HAP-1 (cell line): ENCODE measurements at regions not wholly inside any gene's neighbourhood (a gene's known extent, or its start where the extent isn't known, plus 50 kb on each side); places are given as distances from the start of the nearest gene placed in this dataset.
A peak's percentile ranks its signal among the peaks of the same experiment; 100 is the strongest.

Source experiments
- DNase-seq, 2 experiments: peaks; one replicate each; pipeline ENCODE4 v3.0.0-alpha.2; 2016 to 2020; ENCODE audit warnings: low spot score in 2 of 2
- H3K27me3 ChIP-seq: fragments of 250-450 bp; sonication (Bioruptor Pico); 2 replicates; pipeline ENCODE4 v1.5.1; 2020; ENCODE audit warnings: low read depth, mild to moderate bottlenecking, moderate library complexity
- H3K36me3 ChIP-seq: fragments of 250-450 bp; sonication (Bioruptor Pico); replicated peaks from 2 replicates; pipeline ENCODE4 v1.5.1; 2020; ENCODE audit warnings: mild to moderate bottlenecking
- H3K4me1 ChIP-seq: fragments of 250-450 bp; sonication (Bioruptor Pico); 2 replicates; pipeline ENCODE4 v1.5.1; 2020; ENCODE audit warnings: mild to moderate bottlenecking
- H3K4me3 ChIP-seq: fragments of 250-450 bp; sonication (Bioruptor Pico); 2 replicates; pipeline ENCODE4 v1.5.1; 2020; ENCODE audit warnings: mild to moderate bottlenecking, moderate library complexity
- H3K9me3 ChIP-seq: fragments of 250-450 bp; sonication (Bioruptor Pico); 2 replicates; pipeline ENCODE4 v1.5.1; 2020; ENCODE audit warnings: mild to moderate bottlenecking, moderate library complexity
- in situ Hi-C: fragments of 300-500 bp; cut with MboI; formaldehyde crosslinking; loops from 3 replicates; pipeline ENCODE4 v1.14.3; 2020; ENCODE audit warnings: low sequenced_read_pairs, inconsistent platforms, mixed read lengths

GRCh38 chr18:46408334-46408987 lies 248.6 kb downstream of the LOXHD1 start:
- Histone ChIP-seq H3K9me3 (no peaks in the 10 kb centered on the region), H3K36me3 (no peaks in the 10 kb centered on the region), H3K4me1 (no peaks in the 10 kb centered on the region), H3K4me3 (no peak overlapping the region), H3K27me3 (no peaks in the 10 kb centered on the region)
- in situ Hi-C loops = no loop called here
- no peak for DNase-seq

- Histone ChIP-seq H3K4me1 (no peaks in the 10 kb centered on the region), H3K36me3 (no peaks in the 10 kb centered on the region), H3K9me3 (no peaks in the 10 kb centered on the region), H3K4me3 (no peak overlapping the region), H3K27me3 (no peaks in the 10 kb centered on the region)
- in situ Hi-C loops = no loop called here
- DNase-seq = no peak
Measured at GRCh38 chr18:46411191-46411828, 245.7 kb downstream of the LOXHD1 start.

- Histone ChIP-seq H3K9me3 (no peaks in the 10 kb centered on the region), H3K36me3 (no peaks in the 10 kb centered on the region), H3K4me1 (no peaks in the 10 kb centered on the region), H3K4me3 (no peak overlapping the region), H3K27me3 (no peaks in the 10 kb centered on the region)
- DNase-seq = no peak
- in situ Hi-C loops = no loop called here
Measured at GRCh38 chr18:46411867-46412690, 244.9 kb downstream of the LOXHD1 start.

DNA sequence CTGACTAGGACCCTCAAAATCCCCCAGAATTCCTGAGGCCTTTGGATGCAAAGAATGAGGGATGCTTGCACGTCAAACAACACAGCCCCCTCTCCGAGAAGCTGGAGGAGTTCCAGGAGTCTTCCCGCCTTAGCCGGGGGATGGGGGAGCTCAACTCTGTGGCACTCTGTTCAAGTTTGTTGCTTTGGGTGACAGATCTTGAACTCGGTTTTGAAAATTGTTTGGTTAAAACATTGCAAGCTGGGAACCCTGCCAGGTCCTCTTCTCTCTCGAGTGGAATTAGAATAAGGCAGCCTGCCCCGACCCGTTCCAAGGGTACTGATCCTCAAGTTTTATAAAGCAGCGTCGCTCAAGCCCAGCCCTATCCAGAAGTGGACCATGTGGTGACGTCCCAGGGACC lies 244.1 kb downstream of the LOXHD1 start:
- Histone ChIP-seq H3K9me3 (no peaks in the 10 kb centered on the region), H3K4me1 (no peaks in the 10 kb centered on the region), H3K4me3 (no peak overlapping the region), H3K36me3 (no peaks in the 10 kb centered on the region), H3K27me3 (no peaks in the 10 kb centered on the region)
- in situ Hi-C loops = no loop called here
- DNase-seq = no peak

- in situ Hi-C loops = no loop called here
- Histone ChIP-seq H3K9me3 (no peaks in the 10 kb centered on the region), H3K4me1 (no peaks in the 10 kb centered on the region), H3K4me3 (no peak overlapping the region), H3K27me3 (no peaks in the 10 kb centered on the region), H3K36me3 (no peaks in the 10 kb centered on the region)
- DNase-seq = no peak
Measured at GRCh38 chr18:46413684-46414083, 243.3 kb downstream of the LOXHD1 start.

DNA sequence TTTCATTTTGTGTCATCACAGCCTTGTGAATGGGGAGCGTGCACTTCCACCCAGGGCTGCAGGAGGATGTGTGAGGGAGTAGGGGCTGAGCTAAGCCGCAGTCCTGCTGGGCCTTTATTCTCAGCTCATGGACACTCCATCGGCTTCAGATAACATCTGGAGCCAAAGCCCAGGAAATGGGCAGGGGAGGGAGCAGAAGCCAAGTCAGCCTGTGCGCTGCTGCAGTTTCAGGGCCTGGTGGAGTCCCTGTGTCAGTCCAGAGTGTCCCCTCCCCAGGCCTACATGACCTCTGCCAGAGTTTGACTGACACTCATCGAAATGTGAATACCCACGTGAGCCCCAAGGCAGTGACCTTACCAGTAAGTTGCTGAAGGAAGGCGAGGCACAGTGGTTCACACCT lies 242.2 kb downstream of the LOXHD1 start:
- no peaks in the 10 kb centered on the region for H3K27me3 ChIP-seq
- no peaks in the 10 kb centered on the region for H3K36me3 ChIP-seq
- H3K9me3 ChIP-seq = no peaks in the 10 kb centered on the region
- H3K4me1 ChIP-seq = no peaks in the 10 kb centered on the region
- DNase-seq = no peak
- in situ Hi-C loops = no loop called here
- no peak overlapping the region for H3K4me3 ChIP-seq

GRCh38 chr18:46415532-46416252 lies 241.3 kb downstream of the LOXHD1 start:
- no peak overlapping the region for H3K4me3 ChIP-seq
- in situ Hi-C loops = no loop called here
- H3K9me3 ChIP-seq = no peaks in the 10 kb centered on the region
- DNase-seq = no peak
- H3K4me1 ChIP-seq = no peaks in the 10 kb centered on the region
- H3K27me3 ChIP-seq = no peaks in the 10 kb centered on the region
- H3K36me3 ChIP-seq = no peaks in the 10 kb centered on the region

GRCh38 chr18:46416706-46417638 lies 240.0 kb downstream of the LOXHD1 start:
- no peaks in the 10 kb centered on the region for H3K4me1 ChIP-seq
- no peaks in the 10 kb centered on the region for H3K27me3 ChIP-seq
- H3K36me3 ChIP-seq = no peaks in the 10 kb centered on the region
- no peaks in the 10 kb centered on the region for H3K9me3 ChIP-seq
- in situ Hi-C loops = no loop called here
- no peak overlapping the region for H3K4me3 ChIP-seq
- DNase-seq = peak in 1 of 2 experiments; percentile 49

GRCh38 chr18:46418663-46419260 lies 238.3 kb downstream of the LOXHD1 start:
- in situ Hi-C loops = no loop called here
- H3K27me3 ChIP-seq = no peaks in the 10 kb centered on the region
- H3K36me3 ChIP-seq = no peaks in the 10 kb centered on the region
- H3K4me1 ChIP-seq = no peaks in the 10 kb centered on the region
- H3K9me3 ChIP-seq = no peaks in the 10 kb centered on the region
- DNase-seq = no peak
- H3K4me3 ChIP-seq = no peak overlapping the region

DNA sequence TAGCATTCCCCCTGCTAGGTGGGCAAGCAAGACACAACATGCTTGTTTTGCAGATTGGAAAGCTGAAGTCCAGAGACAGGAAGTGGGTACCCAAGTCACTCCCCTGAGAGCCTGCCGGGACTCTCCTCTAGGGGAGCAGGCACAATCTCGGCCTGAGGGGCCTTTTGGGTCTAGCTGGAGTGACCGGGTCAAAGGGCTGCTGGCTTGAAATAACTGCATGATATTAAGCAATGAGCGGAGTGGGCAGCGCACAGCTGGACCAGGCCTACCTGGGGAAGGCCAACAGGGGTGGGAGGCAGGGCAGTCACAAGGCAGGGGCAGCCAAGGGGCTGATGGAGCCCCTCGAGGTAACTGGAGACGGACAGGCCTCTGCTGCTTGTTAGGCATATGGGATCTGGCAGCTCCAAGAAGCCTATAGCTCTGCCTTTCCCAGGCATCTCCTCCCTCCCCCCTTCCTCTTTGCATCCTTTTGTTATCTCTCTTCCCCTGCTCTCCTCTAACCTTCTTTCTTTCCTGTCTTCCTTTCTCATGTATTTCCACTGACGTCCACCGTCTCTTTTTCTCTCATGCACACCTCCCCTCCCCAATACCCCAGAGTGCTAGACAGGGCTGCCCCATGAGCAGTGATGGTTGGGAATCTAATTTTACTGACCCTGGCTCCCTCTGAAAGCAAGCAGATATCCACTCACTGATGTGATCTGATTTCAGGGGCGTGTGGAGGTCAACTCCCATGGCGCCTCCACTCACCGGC lies 237.5 kb downstream of the LOXHD1 start:
- H3K27me3 ChIP-seq = no peaks in the 10 kb centered on the region

GRCh38 chr18:46421973-46422551 lies 235.0 kb downstream of the LOXHD1 start:
- Histone ChIP-seq H3K9me3 (no peaks in the 10 kb centered on the region), H3K36me3 (no peaks in the 10 kb centered on the region), H3K27me3 (no peaks in the 10 kb centered on the region), H3K4me1 (no peaks in the 10 kb centered on the region), H3K4me3 (no peak overlapping the region)
- no peak for DNase-seq
- in situ Hi-C loops = no loop called here

More for the DNA sequence above, 237.5 kb downstream of the LOXHD1 start:
- Histone ChIP-seq H3K36me3 (no peaks in the 10 kb centered on the region), H3K4me3 (no peak overlapping the region), H3K9me3 (no peaks in the 10 kb centered on the region), H3K4me1 (no peaks in the 10 kb centered on the region)
- no peak for DNase-seq
- in situ Hi-C loops = no loop called here

- H3K4me1 ChIP-seq = no peaks in the 10 kb centered on the region
- H3K9me3 ChIP-seq = no peaks in the 10 kb centered on the region
- H3K4me3 ChIP-seq = no peak overlapping the region
- no peak for DNase-seq
- H3K27me3 ChIP-seq = no peaks in the 10 kb centered on the region
- in situ Hi-C loops = no loop called here
- no peaks in the 10 kb centered on the region for H3K36me3 ChIP-seq
Measured at GRCh38 chr18:46422552-46423055, 234.4 kb downstream of the LOXHD1 start.
